ENCODE measurements at regions not wholly inside any gene's neighbourhood (a gene's known extent, or its start where the extent isn't known, plus 50 kb on each side); places are given as distances from the start of the nearest gene placed in this dataset.

GRCh38 chr10:3588346-3588745, 196.7 kb downstream of the KLF6 start:
- Mint-ChIP-seq H3K27me3 (peaks cover 3% of the 10 kb centered on the region), H3K4me1 (no peaks in the 10 kb centered on the region), H3K4me3 (no peak overlapping the region), H3K36me3 (ENCODE audit: low read depth) (no peaks in the 10 kb centered on the region), H3K9me3 (ENCODE audit: low read depth) (no peaks in the 10 kb centered on the region), H3K27ac (no peak overlapping the region)
- ATAC-seq (no peak), DNase-seq (no peak)
- intact Hi-C loops (cut with DNase I, micrococcal nuclease): no loop called here
- POLR2A ChIA-PET: no interaction called here
- CTCF ChIA-PET: no interaction called here

GRCh38 chr10:3584926-3585784, 199.9 kb downstream of the KLF6 start:
- Mint-ChIP-seq H3K9me3 (ENCODE audit: low read depth) (no peaks in the 10 kb centered on the region), H3K36me3 (ENCODE audit: low read depth) (no peaks in the 10 kb centered on the region), H3K27ac (no peak overlapping the region), H3K27me3 (peaks cover 3% of the 10 kb centered on the region), H3K4me1 (no peaks in the 10 kb centered on the region), H3K4me3 (no peak overlapping the region)
- POLR2A ChIA-PET: no interaction called here
- DNase-seq: no peak
- ATAC-seq: no peak
- intact Hi-C loops (cut with DNase I, micrococcal nuclease): no loop called here
- CTCF ChIA-PET: no interaction called here

- Mint-ChIP-seq H3K36me3 (ENCODE audit: low read depth) (no peaks in the 10 kb centered on the region), H3K4me3 (no peak overlapping the region), H3K27me3 (peaks cover 2% of the 10 kb centered on the region), H3K27ac (no peak overlapping the region), H3K4me1 (peaks cover 6% of the 10 kb centered on the region), H3K9me3 (ENCODE audit: low read depth) (no peaks in the 10 kb centered on the region)
- ChIA-PET CTCF (no interaction called here), POLR2A (no interaction called here)
- DNase-seq (no peak), ATAC-seq (no peak)
- intact Hi-C loops (cut with DNase I, micrococcal nuclease): no loop called here
These were observed 204.4 kb downstream of the KLF6 start for GRCh38 chr10:3580565-3580964.

GRCh38 chr10:3579845-3580244, 205.2 kb downstream of the KLF6 start:
- Mint-ChIP-seq H3K36me3 (ENCODE audit: low read depth) (no peaks in the 10 kb centered on the region), H3K4me1 (peaks cover 6% of the 10 kb centered on the region), H3K4me3 (no peak overlapping the region), H3K27me3 (peaks cover 2% of the 10 kb centered on the region), H3K27ac (no peak overlapping the region), H3K9me3 (ENCODE audit: low read depth) (no peaks in the 10 kb centered on the region)
- POLR2A ChIA-PET: no interaction called here
- ATAC-seq (peak; percentile 26), DNase-seq (no peak)
- intact Hi-C loops (cut with DNase I, micrococcal nuclease): no loop called here
- CTCF ChIA-PET: interaction anchor here (1.0 kb wide), 1 partner anchor 13 kb away, joined by 3 read pairs; no protein-coding TSS in a partner anchor

- H3K4me1 Mint-ChIP-seq: peaks cover 6% of the 10 kb centered on the region
- H3K36me3 Mint-ChIP-seq (ENCODE audit: low read depth): no peaks in the 10 kb centered on the region
- CTCF ChIA-PET: interaction anchor here (1.0 kb wide), 1 partner anchor 12 kb away, joined by 3 read pairs; no protein-coding TSS in a partner anchor
- no peak overlapping the region for H3K27ac Mint-ChIP-seq
- DNase-seq (no peak), ATAC-seq (no peak)
- peaks cover 2% of the 10 kb centered on the region for H3K27me3 Mint-ChIP-seq
- no peak overlapping the region for H3K4me3 Mint-ChIP-seq
- POLR2A ChIA-PET: no interaction called here
- intact Hi-C loops (cut with DNase I, micrococcal nuclease): no loop called here
- no peaks in the 10 kb centered on the region for H3K9me3 Mint-ChIP-seq (ENCODE audit: low read depth)
These were observed 206.3 kb downstream of the KLF6 start for GRCh38 chr10:3578682-3579081.

- ATAC-seq (no peak), DNase-seq (no peak)
- intact Hi-C loops (cut with DNase I, micrococcal nuclease): no loop called here
- Mint-ChIP-seq H3K4me3 (no peak overlapping the region), H3K36me3 (ENCODE audit: low read depth) (no peaks in the 10 kb centered on the region), H3K9me3 (ENCODE audit: low read depth) (no peaks in the 10 kb centered on the region), H3K4me1 (peaks cover 6% of the 10 kb centered on the region), H3K27me3 (peaks cover 2% of the 10 kb centered on the region), H3K27ac (no peak overlapping the region)
- ChIA-PET POLR2A (no interaction called here), CTCF (no interaction called here)
These were observed 206.8 kb downstream of the KLF6 start for GRCh38 chr10:3578159-3578558.

- Mint-ChIP-seq H3K4me1 (peaks cover under 1% of the 10 kb centered on the region), H3K4me3 (no peak overlapping the region), H3K9me3 (ENCODE audit: low read depth) (no peaks in the 10 kb centered on the region), H3K36me3 (ENCODE audit: low read depth) (no peaks in the 10 kb centered on the region), H3K27ac (no peak overlapping the region), H3K27me3 (peaks cover 2% of the 10 kb centered on the region)
- DNase-seq (no peak), ATAC-seq (no peak)
- POLR2A ChIA-PET: no interaction called here
- CTCF ChIA-PET: no interaction called here
- intact Hi-C loops (cut with DNase I, micrococcal nuclease): no loop called here
These were observed 210.6 kb downstream of the KLF6 start for GRCh38 chr10:3574451-3574850.

GRCh38 chr10:3573498-3573897, 211.5 kb downstream of the KLF6 start:
- intact Hi-C loops (cut with DNase I, micrococcal nuclease): no loop called here

GRCh38 chr10:3571310-3571825, 213.6 kb downstream of the KLF6 start:
- DNase-seq (no peak), ATAC-seq (no peak)
- Mint-ChIP-seq H3K4me1 (peaks cover 8% of the 10 kb centered on the region), H3K4me3 (no peak overlapping the region), H3K9me3 (ENCODE audit: low read depth) (no peaks in the 10 kb centered on the region), H3K27me3 (no peaks in the 10 kb centered on the region), H3K27ac (no peak overlapping the region), H3K36me3 (ENCODE audit: low read depth) (no peaks in the 10 kb centered on the region)
- intact Hi-C loops (cut with DNase I, micrococcal nuclease): no loop called here
- ChIA-PET POLR2A (no interaction called here), CTCF (no interaction called here)

More at GRCh38 chr10:3573498-3573897, 211.5 kb downstream of the KLF6 start:
- no peak for DNase-seq
- H3K4me3 Mint-ChIP-seq: no peak overlapping the region
- H3K36me3 Mint-ChIP-seq (ENCODE audit: low read depth): no peaks in the 10 kb centered on the region
- peaks cover 2% of the 10 kb centered on the region for H3K27me3 Mint-ChIP-seq
- H3K4me1 Mint-ChIP-seq: no peaks in the 10 kb centered on the region
- ATAC-seq: no peak
- H3K9me3 Mint-ChIP-seq (ENCODE audit: low read depth): no peaks in the 10 kb centered on the region
- ChIA-PET POLR2A (no interaction called here), CTCF (interaction anchor here (0.6 kb wide), 1 partner anchor 29 kb away, joined by 3 read pairs; no protein-coding TSS in a partner anchor)
- no peak overlapping the region for H3K27ac Mint-ChIP-seq

- intact Hi-C loops (cut with DNase I, micrococcal nuclease): no loop called here
- H3K4me1 Mint-ChIP-seq: peaks cover 8% of the 10 kb centered on the region
- H3K4me3 Mint-ChIP-seq: no peak overlapping the region
- no peak for ATAC-seq
- CTCF ChIA-PET: no interaction called here
- no peaks in the 10 kb centered on the region for H3K27me3 Mint-ChIP-seq
- no peaks in the 10 kb centered on the region for H3K9me3 Mint-ChIP-seq (ENCODE audit: low read depth)
- no peak overlapping the region for H3K27ac Mint-ChIP-seq
- H3K36me3 Mint-ChIP-seq (ENCODE audit: low read depth): no peaks in the 10 kb centered on the region
- POLR2A ChIA-PET: no interaction called here
- no peak for DNase-seq
These were observed 214.1 kb downstream of the KLF6 start for GRCh38 chr10:3570855-3571266.

GRCh38 chr10:3570131-3570729, 214.8 kb downstream of the KLF6 start:
- Mint-ChIP-seq H3K9me3 (ENCODE audit: low read depth) (peaks cover 3% of the 10 kb centered on the region), H3K27ac (no peak overlapping the region), H3K4me3 (no peak overlapping the region), H3K27me3 (no peaks in the 10 kb centered on the region), H3K4me1 (peaks cover 8% of the 10 kb centered on the region), H3K36me3 (ENCODE audit: low read depth) (no peaks in the 10 kb centered on the region)
- ChIA-PET POLR2A (interaction anchor here (0.7 kb wide), 1 partner anchor 834 kb away, joined by 8 read pairs; no protein-coding TSS in a partner anchor), CTCF (no interaction called here)
- DNase-seq (no peak), ATAC-seq (no peak)
- intact Hi-C loops (cut with DNase I, micrococcal nuclease): no loop called here

- POLR2A ChIA-PET: interaction anchor here (0.6 kb wide), 1 partner anchor 84 kb away, joined by 3 read pairs; no protein-coding TSS in a partner anchor
- H3K36me3 Mint-ChIP-seq (ENCODE audit: low read depth): no peaks in the 10 kb centered on the region
These were observed 216.0 kb downstream of the KLF6 start for GRCh38 chr10:3568983-3569382.

More at GRCh38 chr10:3568983-3569382, 216.0 kb downstream of the KLF6 start:
- no peak for ATAC-seq
- no peaks in the 10 kb centered on the region for H3K27me3 Mint-ChIP-seq
- peaks cover 17% of the 10 kb centered on the region for H3K4me1 Mint-ChIP-seq
- intact Hi-C loops (cut with DNase I, micrococcal nuclease): no loop called here
- peaks cover 4% of the 10 kb centered on the region for H3K9me3 Mint-ChIP-seq (ENCODE audit: low read depth)
- DNase-seq: no peak
- H3K27ac Mint-ChIP-seq: no peak overlapping the region
- CTCF ChIA-PET: no interaction called here
- H3K4me3 Mint-ChIP-seq: no peak overlapping the region

Data from activated CD4-positive, alpha-beta T cell treated with anti-CD3 and anti-CD28 coated beads for 36 hours (primary cell).